ENCODE measurements at regions not wholly inside any gene's neighbourhood (a gene's known extent, or its start where the extent isn't known, plus 50 kb on each side); places are given as distances from the start of the nearest gene placed in this dataset.
"Not testable (repeated sequence)": the region's sequence is repeated elsewhere in the genome, so short reads cannot be mapped to it uniquely, and the experiment has no call there.

DNA sequence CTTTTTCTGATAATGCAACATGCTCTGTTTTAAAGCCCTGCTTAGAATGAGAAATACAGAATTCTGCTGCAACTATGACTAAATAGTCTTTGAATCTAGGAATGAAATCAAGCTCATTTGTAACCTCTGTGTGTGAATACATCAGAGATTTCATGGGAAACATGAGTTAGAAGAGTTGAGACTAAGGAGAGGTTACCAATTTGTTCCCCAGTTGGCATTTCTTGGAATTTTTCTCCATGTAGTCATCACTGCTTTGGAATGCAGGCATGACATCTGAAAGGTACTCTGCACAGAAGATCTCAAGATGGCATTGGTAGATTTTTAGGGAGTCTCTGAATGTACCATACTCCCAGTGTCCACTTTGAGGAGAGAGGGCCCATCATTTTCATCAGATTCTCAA, 237.2 kb downstream of the TFAP2A start:
- Histone ChIP-seq H3K27ac (no peak overlapping the region), H3K9me3 (no peaks in the 10 kb centered on the region), H3K36me3 (no peaks in the 10 kb centered on the region), H3K4me1 (no peaks in the 10 kb centered on the region), H3K4me3 (no peak overlapping the region), H3K27me3 (no peaks in the 10 kb centered on the region)
- no peak for DNase-seq (ENCODE audit: low spot score)
- TF ChIP-seq, protein P1, sequence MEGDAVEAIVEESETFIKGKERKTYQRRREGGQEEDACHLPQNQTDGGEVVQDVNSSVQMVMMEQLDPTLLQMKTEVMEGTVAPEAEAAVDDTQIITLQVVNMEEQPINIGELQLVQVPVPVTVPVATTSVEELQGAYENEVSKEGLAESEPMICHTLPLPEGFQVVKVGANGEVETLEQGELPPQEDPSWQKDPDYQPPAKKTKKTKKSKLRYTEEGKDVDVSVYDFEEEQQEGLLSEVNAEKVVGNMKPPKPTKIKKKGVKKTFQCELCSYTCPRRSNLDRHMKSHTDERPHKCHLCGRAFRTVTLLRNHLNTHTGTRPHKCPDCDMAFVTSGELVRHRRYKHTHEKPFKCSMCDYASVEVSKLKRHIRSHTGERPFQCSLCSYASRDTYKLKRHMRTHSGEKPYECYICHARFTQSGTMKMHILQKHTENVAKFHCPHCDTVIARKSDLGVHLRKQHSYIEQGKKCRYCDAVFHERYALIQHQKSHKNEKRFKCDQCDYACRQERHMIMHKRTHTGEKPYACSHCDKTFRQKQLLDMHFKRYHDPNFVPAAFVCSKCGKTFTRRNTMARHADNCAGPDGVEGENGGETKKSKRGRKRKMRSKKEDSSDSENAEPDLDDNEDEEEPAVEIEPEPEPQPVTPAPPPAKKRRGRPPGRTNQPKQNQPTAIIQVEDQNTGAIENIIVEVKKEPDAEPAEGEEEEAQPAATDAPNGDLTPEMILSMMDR (IDR thresholded peaks at IDR 0.05) = no peak

DNA sequence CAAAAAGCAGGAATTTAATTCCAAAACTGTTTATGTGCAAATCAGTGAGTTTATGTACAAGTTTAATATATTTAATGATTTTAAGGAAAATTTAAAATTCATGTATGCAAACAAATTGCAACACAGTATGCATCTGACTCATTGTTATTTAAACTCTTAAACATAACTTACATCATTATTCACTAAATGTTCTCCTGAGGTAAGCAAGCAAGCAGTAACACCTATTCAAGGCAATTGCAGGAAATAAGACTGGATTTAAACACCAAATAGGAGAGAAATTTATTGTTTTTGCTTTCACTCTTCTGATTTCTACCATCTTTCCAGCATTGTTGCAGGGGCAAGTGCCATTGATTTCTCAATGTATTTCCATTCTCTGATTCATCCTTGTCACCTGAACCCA, 239.5 kb downstream of the TFAP2A start:
- no peaks in the 10 kb centered on the region for H3K4me1 ChIP-seq
- H3K27me3 ChIP-seq = no peaks in the 10 kb centered on the region
- TF ChIP-seq, protein P1 (IDR thresholded peaks at IDR 0.05) = no peak
- H3K9me3 ChIP-seq = no peaks in the 10 kb centered on the region
- H3K4me3 ChIP-seq = no peak overlapping the region
- H3K27ac ChIP-seq = no peak overlapping the region
- DNase-seq (ENCODE audit: low spot score) = no peak
- no peaks in the 10 kb centered on the region for H3K36me3 ChIP-seq

DNA sequence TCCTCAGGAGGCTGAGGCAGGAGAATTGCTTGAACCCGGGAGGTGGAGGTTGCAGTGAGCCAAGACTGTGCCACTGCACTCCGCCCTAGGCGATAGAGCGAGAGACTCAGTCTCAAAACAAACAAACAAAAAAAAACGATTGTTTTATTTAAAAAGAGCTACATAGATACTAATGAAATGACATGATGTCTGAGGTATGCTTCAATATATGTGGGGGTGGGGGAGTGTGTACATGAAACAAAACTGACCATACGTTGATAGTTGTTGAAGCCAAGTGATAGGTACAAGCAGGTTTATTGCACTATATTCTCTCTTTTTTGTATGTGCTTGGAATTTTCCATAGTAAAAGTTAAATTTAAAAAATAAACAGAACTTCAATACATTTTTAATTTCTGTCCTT, 240.1 kb downstream of the TFAP2A start:
- DNase-seq (ENCODE audit: low spot score) = no peak
- Histone ChIP-seq H3K4me1 (no peaks in the 10 kb centered on the region), H3K27me3 (no peaks in the 10 kb centered on the region), H3K27ac (no peak overlapping the region), H3K36me3 (no peaks in the 10 kb centered on the region), H3K4me3 (no peak overlapping the region), H3K9me3 (no peaks in the 10 kb centered on the region)
- TF ChIP-seq, protein P1 (IDR thresholded peaks at IDR 0.05) = no peak

DNA sequence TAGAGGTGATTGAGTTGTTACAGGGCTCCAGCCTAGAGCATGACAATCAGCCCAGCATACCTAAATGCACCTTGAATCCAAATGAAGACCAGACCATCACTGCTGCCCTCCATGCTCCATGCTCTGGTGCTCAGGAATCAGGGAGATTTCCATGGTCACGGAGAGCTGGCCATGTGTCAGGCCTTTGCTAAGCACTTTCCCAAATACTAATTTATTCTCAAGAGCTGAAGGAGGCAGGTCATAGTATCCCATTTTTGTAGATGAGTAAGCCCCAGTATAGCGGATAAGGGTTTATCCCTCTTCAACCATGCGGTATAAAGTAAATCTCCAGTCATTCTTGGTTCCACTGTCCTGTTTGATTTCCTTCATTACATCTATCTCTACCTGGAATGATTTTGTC, 240.8 kb downstream of the TFAP2A start:
- H3K9me3 ChIP-seq = no peaks in the 10 kb centered on the region
- H3K27ac ChIP-seq = no peak overlapping the region
- no peak for DNase-seq (ENCODE audit: low spot score)
- H3K27me3 ChIP-seq = no peaks in the 10 kb centered on the region
- H3K4me1 ChIP-seq = no peaks in the 10 kb centered on the region
- no peaks in the 10 kb centered on the region for H3K36me3 ChIP-seq
- TF ChIP-seq, protein P1 (IDR thresholded peaks at IDR 0.05) = no peak
- H3K4me3 ChIP-seq = no peak overlapping the region

DNA sequence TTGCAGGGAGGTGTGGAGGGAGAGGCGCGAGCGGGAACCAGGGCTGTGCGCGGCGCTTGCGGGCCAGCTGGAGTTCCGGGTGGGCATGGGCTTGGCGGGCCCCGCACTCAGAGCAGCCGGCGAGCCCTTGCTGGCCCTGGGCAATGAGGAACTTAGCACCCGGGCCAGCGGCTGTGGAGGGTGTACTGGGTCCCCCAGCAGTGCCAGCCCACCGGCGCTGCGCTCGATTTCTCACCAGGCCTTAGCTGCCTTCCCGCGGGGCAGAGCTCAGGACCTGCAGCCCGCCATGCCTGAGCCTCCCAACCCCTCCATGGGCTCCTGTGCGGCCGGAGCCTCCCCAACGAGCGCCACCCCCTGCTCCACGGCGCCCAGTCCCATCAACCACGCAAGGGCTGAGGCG, 243.2 kb downstream of the TFAP2A start:
- H3K27me3 ChIP-seq; DNase-seq (ENCODE audit: low spot score); H3K27ac ChIP-seq; H3K4me1 ChIP-seq; H3K9me3 ChIP-seq; H3K4me3 ChIP-seq; H3K36me3 ChIP-seq: not testable (repeated sequence)

DNA sequence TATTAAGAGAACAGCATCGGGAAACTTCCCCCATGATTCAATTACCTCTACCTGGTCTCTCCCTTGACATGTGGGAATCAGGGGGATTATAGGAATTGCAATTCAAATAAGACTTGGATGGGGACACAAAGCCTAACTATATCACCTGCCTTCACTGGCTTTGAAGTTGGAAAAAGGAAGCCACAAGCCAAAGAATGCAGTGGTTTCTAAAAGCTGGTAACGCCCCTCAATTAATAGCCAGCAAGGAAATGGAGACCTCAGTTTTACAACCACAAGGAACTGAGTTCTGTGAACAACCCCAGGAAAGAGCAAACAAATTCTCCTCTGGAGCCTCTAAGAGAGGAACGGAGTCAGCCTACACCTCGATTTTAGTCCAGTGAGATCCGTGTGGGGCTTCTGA, 244.1 kb downstream of the TFAP2A start:
- no peak overlapping the region for H3K27ac ChIP-seq

More for the DNA sequence above, 244.1 kb downstream of the TFAP2A start:
- Histone ChIP-seq H3K36me3 (no peaks in the 10 kb centered on the region), H3K4me3 (no peak overlapping the region), H3K27me3 (no peaks in the 10 kb centered on the region), H3K4me1 (no peaks in the 10 kb centered on the region), H3K9me3 (no peaks in the 10 kb centered on the region)
- TF ChIP-seq, protein P1 (IDR thresholded peaks at IDR 0.05) = no peak
- no peak for DNase-seq (ENCODE audit: low spot score)
